ENCODE measurements at regions not wholly inside any gene's neighbourhood (a gene's known extent, or its start where the extent isn't known, plus 50 kb on each side); places are given as distances from the start of the nearest gene placed in this dataset.

DNA sequence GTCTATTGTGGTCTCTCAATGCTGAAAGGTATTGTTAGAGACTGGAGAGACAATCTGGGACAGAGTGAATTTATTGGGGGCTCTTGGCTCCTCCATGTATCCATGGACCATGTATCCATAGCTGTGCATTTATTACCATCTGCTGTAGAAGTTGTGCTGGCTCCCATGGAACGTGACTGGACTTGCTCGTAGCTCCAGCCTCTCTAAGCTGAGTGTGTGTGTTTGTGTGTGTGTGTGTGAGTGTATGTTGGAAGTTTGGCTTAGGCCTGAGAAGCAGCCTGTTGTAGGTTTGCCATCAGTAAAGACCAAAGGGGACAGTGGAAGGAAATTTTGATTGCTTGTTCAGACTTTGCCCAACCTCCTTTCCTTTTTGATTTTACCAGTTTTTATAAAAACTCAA, 105.7 kb upstream of the USP24 start:
- TF ChIP-seq POLR2A (IDR thresholded peaks at IDR 0.05; ENCODE audit: low read length) (no peak), GATA1 (IDR thresholded peaks at IDR 0.05; ENCODE audit: low read depth, low read length) (no peak)

Measured in erythroblast (primary cell).